ENCODE measurements at regions not wholly inside any gene's neighbourhood (a gene's known extent, or its start where the extent isn't known, plus 50 kb on each side); places are given as distances from the start of the nearest gene placed in this dataset.

GRCh38 chr12:111069886-111070285 is 149.5 kb upstream of the MYL2 start:
- H3K27ac ChIP-seq (ENCODE audit: low read depth, low read length), result no peak overlapping the region
- H3K79me2 ChIP-seq (ENCODE audit: insufficient read depth, low read length), result no peaks in the 10 kb centered on the region
- ATAC-seq (no peak), DNase-seq (ENCODE audit: low read depth, low spot score) (no peak)
- TF ChIP-seq EGR1 (IDR thresholded peaks at IDR 0.05; ENCODE audit: low read depth), result no peak
- TF ChIP-seq, protein P1, sequence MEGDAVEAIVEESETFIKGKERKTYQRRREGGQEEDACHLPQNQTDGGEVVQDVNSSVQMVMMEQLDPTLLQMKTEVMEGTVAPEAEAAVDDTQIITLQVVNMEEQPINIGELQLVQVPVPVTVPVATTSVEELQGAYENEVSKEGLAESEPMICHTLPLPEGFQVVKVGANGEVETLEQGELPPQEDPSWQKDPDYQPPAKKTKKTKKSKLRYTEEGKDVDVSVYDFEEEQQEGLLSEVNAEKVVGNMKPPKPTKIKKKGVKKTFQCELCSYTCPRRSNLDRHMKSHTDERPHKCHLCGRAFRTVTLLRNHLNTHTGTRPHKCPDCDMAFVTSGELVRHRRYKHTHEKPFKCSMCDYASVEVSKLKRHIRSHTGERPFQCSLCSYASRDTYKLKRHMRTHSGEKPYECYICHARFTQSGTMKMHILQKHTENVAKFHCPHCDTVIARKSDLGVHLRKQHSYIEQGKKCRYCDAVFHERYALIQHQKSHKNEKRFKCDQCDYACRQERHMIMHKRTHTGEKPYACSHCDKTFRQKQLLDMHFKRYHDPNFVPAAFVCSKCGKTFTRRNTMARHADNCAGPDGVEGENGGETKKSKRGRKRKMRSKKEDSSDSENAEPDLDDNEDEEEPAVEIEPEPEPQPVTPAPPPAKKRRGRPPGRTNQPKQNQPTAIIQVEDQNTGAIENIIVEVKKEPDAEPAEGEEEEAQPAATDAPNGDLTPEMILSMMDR (IDR thresholded peaks at IDR 0.05 in 2 of 3, conservative IDR thresholded peaks at IDR 0.05 in 1 of 3; ENCODE audit: borderline replicate concordance in 1 of 3, insufficient read depth in 1 of 3, low read depth in 2 of 3, low read length in 2 of 3), result no peak
- TF ChIP-seq ELF1 (IDR thresholded peaks at IDR 0.05; ENCODE audit: borderline replicate concordance, low read depth), result no peak
- no peak for TF ChIP-seq SP1 (IDR thresholded peaks at IDR 0.05; ENCODE audit: low read depth)
- TF ChIP-seq ZNF274 (IDR thresholded peaks at IDR 0.05; ENCODE audit: low read depth, low read length), result no peak
- TF ChIP-seq, protein P2, sequence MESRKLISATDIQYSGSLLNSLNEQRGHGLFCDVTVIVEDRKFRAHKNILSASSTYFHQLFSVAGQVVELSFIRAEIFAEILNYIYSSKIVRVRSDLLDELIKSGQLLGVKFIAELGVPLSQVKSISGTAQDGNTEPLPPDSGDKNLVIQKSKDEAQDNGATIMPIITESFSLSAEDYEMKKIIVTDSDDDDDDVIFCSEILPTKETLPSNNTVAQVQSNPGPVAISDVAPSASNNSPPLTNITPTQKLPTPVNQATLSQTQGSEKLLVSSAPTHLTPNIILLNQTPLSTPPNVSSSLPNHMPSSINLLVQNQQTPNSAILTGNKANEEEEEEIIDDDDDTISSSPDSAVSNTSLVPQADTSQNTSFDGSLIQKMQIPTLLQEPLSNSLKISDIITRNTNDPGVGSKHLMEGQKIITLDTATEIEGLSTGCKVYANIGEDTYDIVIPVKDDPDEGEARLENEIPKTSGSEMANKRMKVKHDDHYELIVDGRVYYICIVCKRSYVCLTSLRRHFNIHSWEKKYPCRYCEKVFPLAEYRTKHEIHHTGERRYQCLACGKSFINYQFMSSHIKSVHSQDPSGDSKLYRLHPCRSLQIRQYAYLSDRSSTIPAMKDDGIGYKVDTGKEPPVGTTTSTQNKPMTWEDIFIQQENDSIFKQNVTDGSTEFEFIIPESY (IDR thresholded peaks at IDR 0.05; ENCODE audit: extremely low read depth, insufficient replicate concordance, low read length), result no peak
- no peak for TF ChIP-seq CBX3 (IDR thresholded peaks at IDR 0.05; ENCODE audit: low read depth)
- TF ChIP-seq JUND (IDR thresholded peaks at IDR 0.05), result no peak
- TF ChIP-seq RAD21 (IDR thresholded peaks at IDR 0.05; ENCODE audit: low read depth), result no peak
- TF ChIP-seq SIN3A (IDR thresholded peaks at IDR 0.05; ENCODE audit: low read depth), result no peak
- no peak for TF ChIP-seq YY1 (IDR thresholded peaks at IDR 0.05; ENCODE audit: extremely low read depth, insufficient replicate concordance, low read depth, low read length)
- TF ChIP-seq TCF7L2 (IDR thresholded peaks at IDR 0.05; ENCODE audit: borderline replicate concordance, extremely low read depth, insufficient read depth, insufficient read length), result no peak
- TF ChIP-seq POLR2AphosphoS5 (IDR thresholded peaks at IDR 0.05; ENCODE audit: low read depth, low read length), result no peak
- TF ChIP-seq CEBPB (IDR thresholded peaks at IDR 0.05; ENCODE audit: low read depth), result no peak
- TF ChIP-seq, protein P3, sequence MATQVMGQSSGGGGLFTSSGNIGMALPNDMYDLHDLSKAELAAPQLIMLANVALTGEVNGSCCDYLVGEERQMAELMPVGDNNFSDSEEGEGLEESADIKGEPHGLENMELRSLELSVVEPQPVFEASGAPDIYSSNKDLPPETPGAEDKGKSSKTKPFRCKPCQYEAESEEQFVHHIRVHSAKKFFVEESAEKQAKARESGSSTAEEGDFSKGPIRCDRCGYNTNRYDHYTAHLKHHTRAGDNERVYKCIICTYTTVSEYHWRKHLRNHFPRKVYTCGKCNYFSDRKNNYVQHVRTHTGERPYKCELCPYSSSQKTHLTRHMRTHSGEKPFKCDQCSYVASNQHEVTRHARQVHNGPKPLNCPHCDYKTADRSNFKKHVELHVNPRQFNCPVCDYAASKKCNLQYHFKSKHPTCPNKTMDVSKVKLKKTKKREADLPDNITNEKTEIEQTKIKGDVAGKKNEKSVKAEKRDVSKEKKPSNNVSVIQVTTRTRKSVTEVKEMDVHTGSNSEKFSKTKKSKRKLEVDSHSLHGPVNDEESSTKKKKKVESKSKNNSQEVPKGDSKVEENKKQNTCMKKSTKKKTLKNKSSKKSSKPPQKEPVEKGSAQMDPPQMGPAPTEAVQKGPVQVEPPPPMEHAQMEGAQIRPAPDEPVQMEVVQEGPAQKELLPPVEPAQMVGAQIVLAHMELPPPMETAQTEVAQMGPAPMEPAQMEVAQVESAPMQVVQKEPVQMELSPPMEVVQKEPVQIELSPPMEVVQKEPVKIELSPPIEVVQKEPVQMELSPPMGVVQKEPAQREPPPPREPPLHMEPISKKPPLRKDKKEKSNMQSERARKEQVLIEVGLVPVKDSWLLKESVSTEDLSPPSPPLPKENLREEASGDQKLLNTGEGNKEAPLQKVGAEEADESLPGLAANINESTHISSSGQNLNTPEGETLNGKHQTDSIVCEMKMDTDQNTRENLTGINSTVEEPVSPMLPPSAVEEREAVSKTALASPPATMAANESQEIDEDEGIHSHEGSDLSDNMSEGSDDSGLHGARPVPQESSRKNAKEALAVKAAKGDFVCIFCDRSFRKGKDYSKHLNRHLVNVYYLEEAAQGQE (IDR thresholded peaks at IDR 0.05; ENCODE audit: low read depth), result no peak
- no peak for TF ChIP-seq POLR2A (IDR thresholded peaks at IDR 0.05; ENCODE audit: borderline replicate concordance, extremely low read depth, insufficient read depth, insufficient read length)
- ChIA-PET CTCF (no interaction called here), RAD21 (ENCODE audit: low non-redundant PET in 1 of 2, low total read pairs in 2 of 2, uncharacterized antibody in 2 of 2, unreplicated experiment in 2 of 2) (interaction anchor here in 1 of 2 experiments (0.6 kb wide), 1 partner anchor 459 kb away, joined by 4 read pairs; no protein-coding TSS in a partner anchor), POLR2A (no interaction called here)
- no peaks in the 10 kb centered on the region for H3K9me3 ChIP-seq (ENCODE audit: control insufficient read depth in 1 of 2, insufficient read depth in 1 of 2, low read depth in 1 of 2, low read length in 2 of 2)
- H3K36me3 ChIP-seq (ENCODE audit: control insufficient read depth in 1 of 2, insufficient read depth in 2 of 2, low read length in 2 of 2), result no peaks in the 10 kb centered on the region
- intact Hi-C loops (cut with micrococcal nuclease), result no loop called here
- H3K9me2 ChIP-seq (ENCODE audit: insufficient read depth), result no peaks in the 10 kb centered on the region
- H2AFZ ChIP-seq (ENCODE audit: low read depth, low read length, poor library complexity, severe bottlenecking), result no peak overlapping the region
- H3K27me3 ChIP-seq (ENCODE audit: insufficient read depth, low read length), result no peaks in the 10 kb centered on the region
- no peak overlapping the region for H3K4me3 ChIP-seq (replicated peaks in 1 of 2; ENCODE audit: low read depth in 1 of 2, low read length in 2 of 2)
- H3K9ac ChIP-seq (ENCODE audit: low read length), result no peak overlapping the region
- H3K4me1 ChIP-seq (ENCODE audit: control insufficient read depth in 1 of 2, insufficient read depth in 2 of 2, low read length in 2 of 2), result peaks cover 0 to 7% of the 10 kb centered on the region in 2 experiments; a peak in 1 of 4 replicates
- no TSS peak for BruUV-seq (replicated peaks)
- H4K20me1 ChIP-seq (ENCODE audit: insufficient read depth), result no peaks in the 10 kb centered on the region
- no peak overlapping the region for H3K4me2 ChIP-seq (ENCODE audit: low read length)
